ENCODE measurements at regions not wholly inside any gene's neighbourhood (a gene's known extent, or its start where the extent isn't known, plus 50 kb on each side); places are given as distances from the start of the nearest gene placed in this dataset.

GRCh38 chr11:70024036-70024772 is 53.9 kb upstream of the ANO1 start:
- TF ChIP-seq, protein P1, sequence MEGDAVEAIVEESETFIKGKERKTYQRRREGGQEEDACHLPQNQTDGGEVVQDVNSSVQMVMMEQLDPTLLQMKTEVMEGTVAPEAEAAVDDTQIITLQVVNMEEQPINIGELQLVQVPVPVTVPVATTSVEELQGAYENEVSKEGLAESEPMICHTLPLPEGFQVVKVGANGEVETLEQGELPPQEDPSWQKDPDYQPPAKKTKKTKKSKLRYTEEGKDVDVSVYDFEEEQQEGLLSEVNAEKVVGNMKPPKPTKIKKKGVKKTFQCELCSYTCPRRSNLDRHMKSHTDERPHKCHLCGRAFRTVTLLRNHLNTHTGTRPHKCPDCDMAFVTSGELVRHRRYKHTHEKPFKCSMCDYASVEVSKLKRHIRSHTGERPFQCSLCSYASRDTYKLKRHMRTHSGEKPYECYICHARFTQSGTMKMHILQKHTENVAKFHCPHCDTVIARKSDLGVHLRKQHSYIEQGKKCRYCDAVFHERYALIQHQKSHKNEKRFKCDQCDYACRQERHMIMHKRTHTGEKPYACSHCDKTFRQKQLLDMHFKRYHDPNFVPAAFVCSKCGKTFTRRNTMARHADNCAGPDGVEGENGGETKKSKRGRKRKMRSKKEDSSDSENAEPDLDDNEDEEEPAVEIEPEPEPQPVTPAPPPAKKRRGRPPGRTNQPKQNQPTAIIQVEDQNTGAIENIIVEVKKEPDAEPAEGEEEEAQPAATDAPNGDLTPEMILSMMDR (IDR thresholded peaks at IDR 0.05): no peak
- TF ChIP-seq POLR2A (IDR thresholded peaks at IDR 0.05): no peak
